ENCODE measurements at regions not wholly inside any gene's neighbourhood (a gene's known extent, or its start where the extent isn't known, plus 50 kb on each side); places are given as distances from the start of the nearest gene placed in this dataset.
"Not testable (repeated sequence)": the region's sequence is repeated elsewhere in the genome, so short reads cannot be mapped to it uniquely, and the experiment has no call there.

DNA sequence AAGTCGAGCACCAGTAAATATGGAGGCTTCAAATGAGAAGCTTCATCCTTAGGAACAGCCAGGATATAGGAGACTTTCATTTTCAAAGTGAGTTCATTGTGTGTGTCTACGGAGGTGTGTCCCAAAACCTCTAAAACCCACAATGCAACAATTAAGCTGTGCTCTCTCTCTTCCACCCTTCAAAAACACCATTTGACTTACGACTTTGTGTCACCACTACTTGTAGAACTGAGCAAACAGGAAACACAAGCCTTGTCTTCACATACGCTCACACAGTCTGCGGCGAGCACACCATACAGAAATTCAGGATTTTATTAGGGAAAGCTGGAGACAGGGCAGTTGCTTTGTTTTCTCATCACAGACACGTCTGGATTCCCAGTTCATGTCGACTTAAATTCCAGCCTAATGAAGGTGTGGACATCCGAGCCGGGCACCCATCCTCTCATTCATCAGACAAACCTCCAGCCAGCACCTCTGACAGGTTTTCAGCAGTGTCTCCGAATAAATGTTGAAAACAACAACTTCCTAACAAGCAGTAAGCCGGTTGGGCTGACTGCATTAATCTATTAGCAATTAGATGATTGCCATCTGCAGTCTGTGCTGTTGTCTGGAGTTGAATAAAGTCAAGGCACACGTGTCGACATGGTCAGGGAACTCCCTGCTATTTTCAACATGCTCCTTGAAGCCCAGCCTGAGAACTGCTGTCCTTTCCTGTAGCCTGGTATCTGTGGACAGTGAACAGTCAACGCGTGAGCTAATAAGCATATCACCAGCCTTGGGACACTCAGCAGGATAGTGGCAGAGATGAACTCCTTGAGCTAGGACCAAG, 1411.1 kb downstream of the BRD1 start:
- no peak for DNase-seq (ENCODE audit: low read depth in 3 of 3)

DNA sequence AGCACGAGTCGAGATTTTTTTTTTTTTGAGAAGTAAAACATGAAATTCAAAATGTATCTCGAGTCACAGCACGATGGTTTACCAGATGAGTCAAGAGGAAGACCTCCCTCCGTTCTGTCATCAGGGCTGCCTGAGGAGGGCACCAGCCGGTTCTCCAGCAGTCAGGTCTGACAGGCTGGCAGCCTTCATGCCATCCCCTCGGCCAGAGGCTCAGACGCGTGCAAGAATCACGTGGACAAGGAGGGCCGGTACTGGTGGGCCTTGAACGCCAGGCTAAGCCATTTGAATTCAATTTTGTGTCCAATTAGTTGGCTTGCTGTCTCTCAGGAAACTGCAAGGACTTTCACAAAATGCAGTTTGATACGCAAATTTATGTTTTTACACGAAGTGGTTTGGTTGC, 1412.2 kb downstream of the BRD1 start:
- DNase-seq (ENCODE audit: low read depth in 3 of 3) = no peak

DNA sequence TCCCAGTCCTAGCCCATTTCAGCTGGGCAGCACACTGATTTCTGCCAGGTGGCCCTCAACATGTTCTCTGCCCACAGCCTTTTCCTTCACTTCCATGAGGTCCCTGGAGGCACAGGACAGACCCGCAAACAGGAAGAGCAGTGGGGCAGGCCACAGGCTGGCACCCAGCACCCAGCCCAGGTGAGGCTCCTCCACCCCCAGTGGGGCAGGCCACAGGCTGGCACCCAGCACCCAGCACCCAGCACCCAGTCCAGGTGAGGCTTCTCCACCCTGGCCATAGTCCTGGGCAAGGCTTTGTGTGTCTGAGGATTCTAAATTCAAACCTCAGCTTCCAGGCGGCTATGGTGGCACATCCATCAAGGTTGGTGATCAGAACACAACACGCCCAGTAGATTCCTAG, 1413.0 kb downstream of the BRD1 start:
- no peak for DNase-seq (ENCODE audit: low read depth in 3 of 3)

DNA sequence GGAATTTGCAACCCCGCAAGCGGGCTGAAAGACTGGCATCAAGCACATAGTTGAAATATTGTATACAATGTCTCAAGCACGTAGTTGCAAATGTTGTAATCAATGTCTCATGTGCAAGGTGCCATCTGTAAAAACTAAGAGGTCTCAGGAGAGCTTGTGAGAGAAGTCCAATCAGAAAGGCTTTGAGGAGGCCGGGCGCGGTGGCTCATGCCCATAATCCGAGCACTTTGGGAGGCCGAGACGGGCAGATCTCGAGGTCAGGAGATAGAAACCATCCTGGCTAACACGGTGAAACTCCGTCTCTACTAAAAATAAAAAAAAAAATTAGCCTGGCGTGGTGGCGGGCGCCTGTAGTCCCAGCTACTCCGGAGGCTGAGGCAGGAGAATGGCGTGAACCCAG, 1414.7 kb downstream of the BRD1 start:
- not testable (repeated sequence) for DNase-seq (ENCODE audit: low read depth in 3 of 3)

DNA sequence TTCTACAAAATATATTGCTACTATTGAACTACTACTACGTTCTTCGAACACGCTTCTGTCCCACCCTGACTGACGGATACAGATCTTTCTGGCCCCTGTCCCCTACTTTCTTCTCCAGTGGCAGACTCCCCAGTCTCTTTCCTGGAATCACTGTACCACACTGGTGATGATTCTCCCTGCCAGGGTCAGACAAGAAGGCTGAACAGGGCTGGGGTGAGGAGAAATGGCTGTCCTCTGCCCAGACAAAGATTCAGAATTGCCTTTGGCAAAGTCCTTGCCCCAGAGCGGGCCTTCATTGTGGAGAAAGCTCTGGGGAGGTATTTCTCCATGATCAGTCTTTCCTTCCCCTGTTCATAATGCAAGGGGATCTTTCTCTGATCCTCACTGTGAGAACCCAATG, 1417.1 kb downstream of the BRD1 start:
- DNase-seq (ENCODE audit: low read depth in 3 of 3) = no peak

DNA sequence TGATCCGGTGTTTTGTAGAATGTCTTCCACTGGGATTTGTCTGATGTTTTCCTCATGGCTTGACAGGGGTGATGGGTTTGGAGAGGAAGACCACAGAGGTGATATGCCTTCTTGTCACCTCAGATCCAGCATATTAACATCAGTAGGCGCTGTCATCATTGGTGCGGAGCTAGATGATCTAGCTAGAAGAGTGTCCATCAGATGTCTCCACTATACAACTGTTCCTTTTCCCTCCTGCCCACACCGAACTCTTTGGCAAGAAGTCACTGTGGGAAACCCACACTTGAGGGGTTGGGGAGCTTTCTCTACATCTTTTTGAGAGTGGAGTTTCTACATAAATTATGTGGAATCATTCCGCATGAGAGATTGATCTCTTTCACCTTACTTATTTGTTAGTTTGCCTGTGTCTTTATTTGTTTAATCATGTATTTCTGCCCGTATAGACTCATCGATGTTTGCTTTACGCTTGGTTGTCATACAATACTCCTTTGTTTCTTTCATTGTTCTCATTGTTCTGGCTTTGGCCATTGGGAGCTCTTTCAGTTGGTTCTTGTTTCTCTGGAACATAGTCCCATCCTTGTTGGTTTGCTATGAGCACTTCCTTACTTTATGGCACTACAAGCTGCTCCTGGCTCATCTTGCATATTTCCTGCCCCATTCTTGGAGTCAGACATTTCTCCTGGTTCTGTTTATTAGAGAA, 1420.3 kb downstream of the BRD1 start:
- DNase-seq (ENCODE audit: low read depth in 3 of 3) = no peak

DNA sequence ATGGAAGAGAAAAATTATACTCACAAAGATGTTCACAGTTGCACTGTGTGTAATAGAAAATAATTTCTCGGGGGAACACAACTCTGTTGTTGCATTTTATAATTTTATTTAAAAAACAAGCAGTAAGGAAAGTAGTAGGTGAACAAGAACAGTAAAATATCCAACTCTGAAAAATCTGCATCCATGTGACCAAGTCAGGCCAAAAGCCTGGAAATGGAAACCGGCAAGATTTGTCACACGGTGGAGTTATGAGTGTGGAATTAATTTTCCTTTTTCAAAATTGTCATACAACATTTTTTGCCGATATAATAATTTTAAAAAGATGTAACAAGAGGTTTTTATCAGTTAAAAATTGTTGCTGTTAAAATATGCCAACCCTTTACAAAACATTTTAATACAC, 1421.5 kb downstream of the BRD1 start:
- DNase-seq (ENCODE audit: low read depth in 3 of 3) = no peak

DNA sequence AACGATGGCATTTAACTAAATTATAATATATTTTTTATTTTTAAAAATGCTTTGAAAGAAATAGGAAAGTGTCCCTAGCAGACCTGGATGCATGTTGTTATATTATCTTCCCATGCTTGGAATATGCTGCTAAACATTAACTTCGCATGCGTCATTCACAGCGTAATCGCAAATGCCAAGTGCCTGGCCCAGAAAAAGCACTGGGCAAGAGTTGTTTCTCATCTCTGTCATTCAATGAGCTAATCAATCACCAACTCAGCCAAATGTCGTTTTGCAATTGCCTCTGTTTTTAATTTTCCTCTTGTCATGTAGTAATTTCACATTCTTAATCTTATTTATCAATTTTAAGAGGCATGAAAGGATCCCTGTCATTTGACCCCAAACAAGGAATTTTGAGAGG, 1421.9 kb downstream of the BRD1 start:
- no peak for DNase-seq (ENCODE audit: low read depth in 3 of 3)

DNA sequence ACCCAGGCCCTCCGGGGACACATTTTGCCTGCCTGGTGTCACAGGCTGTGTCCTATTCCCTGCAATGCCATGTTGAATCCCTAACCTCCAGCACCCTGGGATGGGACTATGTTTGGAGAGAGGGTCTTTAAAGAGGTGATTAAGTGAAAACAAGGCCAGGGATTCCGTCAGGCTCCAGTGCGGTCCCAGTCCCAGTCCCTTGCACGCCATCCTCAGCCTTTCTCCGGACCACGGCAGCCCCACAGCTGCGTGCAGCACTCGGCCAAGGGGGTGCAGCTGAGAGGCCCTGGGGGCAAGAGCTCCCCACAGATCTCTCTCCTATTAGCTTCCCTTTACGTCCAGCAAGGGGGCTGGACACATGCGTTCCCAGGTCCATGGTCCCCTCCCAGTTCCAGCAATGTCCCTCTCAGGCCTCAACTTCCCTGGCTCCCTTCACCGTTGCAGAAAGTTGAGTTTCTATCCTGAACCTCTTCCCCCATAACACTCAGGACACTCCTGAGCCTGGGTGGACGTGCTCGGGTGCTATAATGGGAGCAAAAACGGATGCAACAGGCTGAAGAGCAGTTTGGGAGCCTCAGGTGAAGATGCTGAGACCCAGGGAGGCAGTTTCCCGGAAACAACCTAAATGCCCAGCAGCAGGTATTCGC, 1422.7 kb downstream of the BRD1 start:
- DNase-seq (ENCODE audit: low read depth in 3 of 3) = no peak

DNA sequence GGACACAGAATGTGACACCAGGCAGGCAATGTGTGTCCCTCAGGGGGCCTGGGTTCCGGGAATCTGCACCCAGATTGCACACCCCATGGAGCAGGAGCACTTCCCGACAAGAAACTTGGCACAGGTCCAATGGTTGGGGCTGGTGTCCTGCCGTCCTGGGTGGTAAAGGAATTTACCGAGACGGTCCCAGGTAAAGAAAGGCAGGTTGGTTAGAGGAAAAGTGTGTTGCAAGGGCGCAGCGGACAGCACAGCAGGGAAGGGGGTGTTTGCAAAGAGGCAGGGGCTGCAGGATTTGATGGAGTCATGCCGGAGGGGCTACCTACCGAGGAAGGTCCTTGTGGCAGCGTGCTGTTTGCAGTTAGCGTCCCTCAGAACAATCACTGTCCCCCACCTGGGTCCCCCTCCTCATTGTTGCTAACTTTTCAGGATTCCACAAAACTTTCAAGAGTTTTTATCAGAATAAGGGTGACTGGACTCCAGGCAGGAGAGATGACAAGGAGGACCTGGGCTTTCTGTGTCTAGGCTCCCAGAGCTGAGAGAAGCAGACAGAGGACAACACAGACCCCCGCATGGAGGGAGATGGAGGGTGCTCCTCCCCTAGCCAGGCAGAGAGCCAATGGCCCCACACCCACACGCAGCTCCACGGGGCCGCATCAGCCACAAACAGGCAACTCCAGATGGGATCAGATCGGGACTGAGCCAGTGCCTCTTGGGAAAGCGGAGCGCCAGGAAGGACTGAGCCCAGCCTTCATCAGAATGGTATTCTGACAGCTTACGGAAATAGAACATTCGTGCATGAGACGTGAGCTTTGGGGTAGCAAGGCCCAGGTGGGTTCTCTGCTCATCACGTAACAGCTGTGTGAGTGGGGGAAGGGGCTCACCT, 1423.9 kb downstream of the BRD1 start:
- no peak for DNase-seq (ENCODE audit: low read depth in 3 of 3)

DNA sequence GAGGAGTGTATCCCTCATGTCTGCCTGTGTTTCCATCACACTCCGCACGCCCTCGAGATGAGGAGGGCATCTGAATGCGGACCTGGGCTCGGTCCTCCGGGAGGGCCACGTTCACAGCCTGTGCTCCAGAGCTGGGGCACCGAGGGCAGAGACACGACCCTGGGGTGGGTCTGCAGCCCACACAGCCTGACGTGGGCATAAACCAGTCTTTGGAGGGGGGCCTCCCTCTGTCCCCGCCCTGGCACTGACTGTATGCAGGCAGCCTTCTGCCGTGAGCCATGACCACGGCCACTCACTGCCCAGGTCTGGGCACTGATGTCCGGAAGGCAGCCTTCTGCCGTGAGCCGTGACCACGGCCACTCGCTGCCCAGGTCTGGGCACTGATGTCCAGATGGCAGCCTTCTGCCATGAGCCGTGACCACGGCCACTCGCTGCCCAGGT, 1425.1 kb downstream of the BRD1 start:
- DNase-seq (ENCODE audit: low read depth in 3 of 3) = no peak

DNA sequence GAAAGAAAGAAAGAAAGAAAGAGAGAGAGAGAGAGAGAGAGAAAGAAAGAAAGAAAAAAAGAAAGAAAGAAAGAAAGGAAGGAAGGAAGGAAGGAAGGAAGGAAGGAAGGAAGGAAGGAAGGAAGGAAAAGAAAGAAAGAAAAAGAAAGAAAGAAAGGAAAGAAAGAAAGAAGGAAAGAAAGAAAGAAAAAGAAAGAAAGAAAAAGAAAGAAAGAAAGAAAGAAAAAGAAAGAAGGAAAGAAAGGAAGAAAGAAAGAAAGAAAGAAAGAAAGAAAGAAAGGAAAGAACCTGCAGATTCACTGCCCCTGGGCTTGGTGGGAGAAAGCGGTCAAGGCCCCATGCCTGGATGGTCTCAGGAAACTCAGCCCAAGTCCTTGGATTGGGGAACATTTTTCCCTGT, 1426.2 kb downstream of the BRD1 start:
- DNase-seq (ENCODE audit: low read depth in 3 of 3) = not testable (repeated sequence)

DNA sequence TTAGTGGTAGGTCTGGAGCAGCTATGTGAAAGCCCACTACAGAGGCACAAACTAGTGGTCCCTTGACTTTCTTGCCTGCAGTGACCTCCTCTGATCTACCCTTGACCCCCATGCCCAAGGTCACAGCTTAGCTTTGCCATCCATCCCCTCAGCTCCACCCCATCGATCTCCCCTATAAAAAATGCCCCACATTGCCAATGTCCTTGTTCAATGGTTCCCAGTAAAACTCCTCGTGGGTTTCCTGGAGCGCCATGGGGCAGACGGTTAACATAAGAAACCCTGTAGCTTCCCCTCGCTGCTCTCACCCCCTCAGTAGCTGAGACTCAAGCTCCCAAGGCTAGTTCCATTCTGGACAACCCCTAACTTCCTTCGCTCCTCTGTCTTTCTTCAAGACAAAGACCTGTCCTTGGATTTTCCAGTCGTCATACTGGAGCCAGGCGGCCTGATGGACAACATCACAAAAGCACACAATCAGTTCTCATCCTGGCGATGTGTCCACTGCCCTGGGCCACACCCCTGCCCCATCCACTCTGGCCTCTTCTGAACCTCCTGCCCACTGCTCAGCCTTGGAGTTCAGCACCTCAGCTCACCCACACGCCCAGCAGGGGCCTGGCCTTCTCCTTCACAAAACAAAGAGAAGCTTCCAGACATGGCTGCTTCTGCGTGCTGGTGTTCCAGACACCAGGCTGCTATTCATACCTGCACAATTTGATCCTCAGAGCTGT, 1429.3 kb downstream of the BRD1 start:
- no peak for DNase-seq (ENCODE audit: low read depth in 3 of 3)

DNA sequence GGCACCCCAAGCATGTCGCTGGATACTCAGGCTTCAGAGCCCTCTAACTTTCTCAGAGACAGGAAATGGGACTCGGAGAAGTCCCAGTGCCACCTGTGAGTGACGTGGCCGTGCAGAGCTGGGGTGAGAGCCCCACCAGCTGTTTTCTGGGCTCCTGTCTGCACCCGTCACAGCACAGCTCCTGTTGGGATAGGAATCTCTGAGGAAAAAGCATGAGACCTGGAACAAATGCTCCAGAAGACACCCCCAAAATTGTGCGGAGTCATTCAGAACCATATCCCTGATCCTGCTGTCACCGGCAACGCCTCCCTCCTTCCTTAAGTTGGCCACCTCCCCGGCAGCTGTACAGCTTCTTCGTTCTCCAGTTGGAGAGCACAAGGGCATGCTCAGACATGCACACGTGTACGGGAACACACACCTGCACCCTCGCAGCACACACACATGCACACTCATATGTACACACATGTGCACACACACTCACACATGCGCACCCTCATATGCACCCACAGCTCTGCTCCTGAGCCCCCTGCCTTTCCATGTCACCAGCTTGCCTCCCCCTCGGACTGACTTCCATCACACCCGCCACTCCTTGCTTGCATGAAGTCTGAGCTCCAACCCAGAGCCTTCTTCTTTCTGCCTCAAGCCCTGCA, 1430.0 kb downstream of the BRD1 start:
- no peak for DNase-seq (ENCODE audit: low read depth in 3 of 3)

DNA sequence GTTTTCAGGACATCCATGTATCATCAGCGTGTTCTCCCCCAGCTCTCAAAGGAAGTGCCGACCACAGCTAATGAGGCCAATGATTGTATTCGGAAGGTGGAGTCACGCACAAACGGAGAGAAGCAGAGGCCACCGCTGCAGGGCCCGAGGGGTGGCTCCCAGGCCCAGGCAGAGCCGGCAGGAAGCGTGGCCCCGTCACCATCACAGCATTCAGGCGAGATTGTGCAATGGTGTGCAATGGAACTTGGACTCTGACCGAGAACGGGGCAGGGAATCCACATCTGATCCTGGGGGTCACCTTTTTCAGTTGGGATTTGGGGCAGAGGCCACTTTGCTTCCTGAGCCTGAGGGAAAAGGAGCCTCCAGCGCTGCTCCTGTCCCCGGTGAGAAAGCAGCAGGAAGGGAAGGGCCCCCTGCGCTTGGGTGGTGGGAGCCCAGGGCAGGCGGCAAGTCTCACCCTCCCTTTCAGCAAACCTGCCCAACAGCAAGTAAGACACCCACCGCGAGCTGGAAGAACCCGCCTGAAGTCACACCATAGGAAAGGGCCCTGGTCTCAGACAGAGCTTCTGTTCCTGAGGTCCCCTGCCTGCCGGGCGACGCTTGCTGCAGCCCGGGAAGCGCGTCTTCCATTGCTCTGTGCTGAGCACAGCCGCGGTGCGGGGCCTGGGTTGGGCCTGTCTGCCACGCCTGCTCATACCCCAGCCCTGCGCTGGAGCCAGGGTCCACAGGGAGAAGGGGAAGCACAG, 1430.7 kb downstream of the BRD1 start:
- no peak for DNase-seq (ENCODE audit: low read depth in 3 of 3)

DNA sequence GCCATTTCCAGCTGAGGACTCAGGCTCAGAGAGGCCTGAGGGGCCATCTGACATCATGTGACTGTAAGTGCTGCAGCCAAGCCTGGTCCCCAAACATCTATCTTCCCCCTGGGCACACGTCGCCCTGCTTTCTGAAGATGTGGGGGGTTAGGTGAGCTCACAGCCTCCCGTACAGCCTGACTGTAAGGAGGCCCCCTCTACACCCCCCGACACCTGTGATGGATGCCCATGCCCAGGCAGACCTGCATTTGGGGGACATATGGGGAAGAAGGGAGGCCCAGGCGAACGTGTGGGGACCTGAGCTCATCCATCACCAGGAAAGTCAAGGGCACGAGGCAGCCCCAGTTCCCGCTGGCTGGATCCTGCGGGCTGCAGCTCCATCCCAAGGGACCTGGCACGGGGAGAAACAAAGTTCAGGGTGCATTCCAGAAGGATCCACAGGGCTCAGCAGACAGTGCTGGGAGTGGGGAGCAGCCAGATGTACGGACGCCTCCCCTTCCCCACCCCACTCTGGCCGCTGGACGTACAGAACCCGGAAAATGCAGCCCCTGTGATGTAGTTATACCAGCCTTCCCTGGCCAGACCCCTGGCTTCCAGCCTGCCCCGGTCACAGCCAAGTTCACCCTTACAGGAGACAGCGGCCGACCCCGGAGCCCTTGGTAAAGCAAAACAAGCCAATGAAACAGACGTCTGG, 1431.4 kb downstream of the BRD1 start:
- no peak for DNase-seq (ENCODE audit: low read depth in 3 of 3)

DNA sequence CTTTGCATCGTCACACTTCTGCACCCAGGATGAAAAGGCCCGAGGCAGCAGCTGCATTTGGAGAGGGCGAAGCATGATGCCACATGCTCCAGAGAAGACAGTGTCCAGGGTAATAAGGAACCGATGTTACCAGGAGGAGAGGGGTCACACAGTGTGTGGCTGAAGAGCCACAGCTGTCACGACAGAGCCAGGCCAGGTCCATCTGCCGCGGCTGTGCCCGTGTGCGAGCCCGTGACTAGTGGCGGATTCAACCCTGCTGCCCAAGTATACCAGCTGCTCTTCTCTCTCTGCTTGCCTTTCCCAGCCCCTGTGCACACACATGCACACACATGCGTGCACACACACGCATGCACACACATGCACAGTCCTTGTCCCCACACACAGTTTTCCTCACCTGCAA, 1432.5 kb downstream of the BRD1 start:
- no peak for DNase-seq (ENCODE audit: low read depth in 3 of 3)

DNA sequence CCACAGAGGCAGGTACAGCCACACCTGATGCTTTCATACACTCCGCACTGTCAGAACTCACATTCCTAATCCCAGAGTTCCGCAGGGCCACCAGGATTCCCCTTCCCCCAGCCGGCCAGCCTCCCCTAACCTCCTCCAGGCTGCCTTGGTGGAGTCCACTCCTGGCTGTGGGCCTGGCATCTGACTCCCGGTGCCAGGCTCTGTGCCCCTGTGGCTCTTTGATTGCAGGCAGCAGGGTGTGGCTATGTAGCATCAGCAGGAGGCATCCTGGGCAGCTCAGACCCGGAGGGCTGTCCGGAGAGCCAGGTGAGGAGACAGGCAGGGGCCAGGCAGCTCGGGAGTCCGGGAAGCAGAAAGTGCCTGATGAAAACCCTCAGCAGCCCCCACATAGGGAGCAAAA, 1432.9 kb downstream of the BRD1 start:
- DNase-seq (ENCODE audit: low read depth in 3 of 3) = no peak

DNA sequence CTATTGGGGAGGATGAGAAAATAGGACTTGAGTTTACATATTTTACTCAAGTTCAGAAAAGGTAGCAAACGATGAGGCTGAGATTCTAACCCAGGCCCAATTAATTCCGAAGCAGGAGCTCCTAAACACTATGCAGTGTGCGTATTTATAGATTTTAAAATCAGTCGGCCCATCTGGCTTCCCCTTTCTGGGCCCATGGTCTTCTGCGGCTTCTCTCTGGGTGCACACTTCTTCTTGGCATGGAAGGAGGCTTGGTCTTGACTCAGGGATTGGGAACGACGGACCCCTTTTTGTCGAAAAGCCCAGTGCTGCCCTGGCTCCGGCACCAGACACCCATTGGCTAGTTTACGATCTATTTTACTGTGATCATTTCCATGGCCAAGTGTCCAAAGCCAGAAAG, 1433.8 kb downstream of the BRD1 start:
- no peak for DNase-seq (ENCODE audit: low read depth in 3 of 3)

DNA sequence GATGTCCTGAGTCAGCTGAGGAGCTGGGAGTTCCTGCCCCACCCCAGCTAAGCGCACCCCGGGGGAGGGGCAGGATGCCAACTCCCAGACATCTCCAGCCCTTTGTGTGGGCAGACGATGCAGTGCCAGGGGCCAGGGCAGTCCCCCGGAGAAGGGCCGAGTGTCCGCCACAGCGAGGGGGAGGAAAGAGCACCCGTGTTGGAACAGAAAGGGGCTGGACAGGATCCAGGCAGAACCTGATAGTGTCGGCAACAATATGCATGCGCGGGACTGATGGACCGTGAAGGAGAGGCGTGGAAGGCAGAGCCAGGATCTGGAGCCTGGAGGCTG, 1434.7 kb downstream of the BRD1 start:
- no peak for DNase-seq (ENCODE audit: low read depth in 3 of 3)
